ENCODE measurements at regions not wholly inside any gene's neighbourhood (a gene's known extent, or its start where the extent isn't known, plus 50 kb on each side); places are given as distances from the start of the nearest gene placed in this dataset.

GRCh38 chr1:224486801-224487583 is 52.4 kb upstream of the WDR26 start:
- H3K9ac ChIP-seq (ENCODE audit: low read length in 2 of 2), result no peak overlapping the region
- no peaks in the 10 kb centered on the region for H3K4me1 ChIP-seq (ENCODE audit: control insufficient read depth, insufficient read depth, low read length)
- no peaks in the 10 kb centered on the region for H3K9me3 ChIP-seq (ENCODE audit: control insufficient read depth in 2 of 2, low read length in 2 of 2)
- no peak overlapping the region for H3K27ac ChIP-seq (ENCODE audit: low read length)
- no peaks in the 10 kb centered on the region for H3K36me3 ChIP-seq (ENCODE audit: control insufficient read depth in 2 of 2, insufficient read depth in 2 of 2, low read length in 2 of 2)
- no peaks in the 10 kb centered on the region for H3K27me3 ChIP-seq (ENCODE audit: control insufficient read depth in 1 of 2, insufficient read depth in 2 of 2, low read length in 2 of 2)
- H3K4me3 ChIP-seq (ENCODE audit: low read length in 2 of 2), result no peak overlapping the region

- Histone ChIP-seq H3K27ac (ENCODE audit: low read length) (no peak overlapping the region), H3K4me1 (ENCODE audit: control insufficient read depth, insufficient read depth, low read length) (no peaks in the 10 kb centered on the region), H3K9me3 (ENCODE audit: control insufficient read depth in 2 of 2, low read length in 2 of 2) (no peaks in the 10 kb centered on the region), H3K36me3 (ENCODE audit: control insufficient read depth in 2 of 2, insufficient read depth in 2 of 2, low read length in 2 of 2) (no peaks in the 10 kb centered on the region), H3K9ac (ENCODE audit: low read length in 2 of 2) (no peak overlapping the region), H3K27me3 (ENCODE audit: control insufficient read depth in 1 of 2, insufficient read depth in 2 of 2, low read length in 2 of 2) (no peaks in the 10 kb centered on the region), H3K4me3 (ENCODE audit: low read length in 2 of 2) (no peak overlapping the region)
Observed at GRCh38 chr1:224488806-224489499, 54.4 kb upstream of the WDR26 start.

GRCh38 chr1:224489534-224490365 is 55.2 kb upstream of the WDR26 start:
- H3K4me3 ChIP-seq (ENCODE audit: low read length in 2 of 2), result no peak overlapping the region
- H3K9ac ChIP-seq (ENCODE audit: low read length in 2 of 2), result no peak overlapping the region
- no peaks in the 10 kb centered on the region for H3K4me1 ChIP-seq (ENCODE audit: control insufficient read depth, insufficient read depth, low read length)
- no peaks in the 10 kb centered on the region for H3K36me3 ChIP-seq (ENCODE audit: control insufficient read depth in 2 of 2, insufficient read depth in 2 of 2, low read length in 2 of 2)
- H3K27ac ChIP-seq (ENCODE audit: low read length), result no peak overlapping the region
- H3K27me3 ChIP-seq (ENCODE audit: control insufficient read depth in 1 of 2, insufficient read depth in 2 of 2, low read length in 2 of 2), result no peaks in the 10 kb centered on the region
- no peaks in the 10 kb centered on the region for H3K9me3 ChIP-seq (ENCODE audit: control insufficient read depth in 2 of 2, low read length in 2 of 2)

- H3K4me3 ChIP-seq (ENCODE audit: low read length in 2 of 2), result no peak overlapping the region
- H3K9me3 ChIP-seq (ENCODE audit: control insufficient read depth in 2 of 2, low read length in 2 of 2), result no peaks in the 10 kb centered on the region
- H3K27me3 ChIP-seq (ENCODE audit: control insufficient read depth in 1 of 2, insufficient read depth in 2 of 2, low read length in 2 of 2), result no peaks in the 10 kb centered on the region
- H3K27ac ChIP-seq (ENCODE audit: low read length), result no peak overlapping the region
- H3K4me1 ChIP-seq (ENCODE audit: control insufficient read depth, insufficient read depth, low read length), result no peaks in the 10 kb centered on the region
- no peak overlapping the region for H3K9ac ChIP-seq (ENCODE audit: low read length in 2 of 2)
- H3K36me3 ChIP-seq (ENCODE audit: control insufficient read depth in 2 of 2, insufficient read depth in 2 of 2, low read length in 2 of 2), result no peaks in the 10 kb centered on the region
Observed at GRCh38 chr1:224490549-224491537, 56.2 kb upstream of the WDR26 start.

GRCh38 chr1:224492015-224492414 is 57.4 kb upstream of the WDR26 start:
- H3K27me3 ChIP-seq (ENCODE audit: control insufficient read depth in 1 of 2, insufficient read depth in 2 of 2, low read length in 2 of 2), result no peaks in the 10 kb centered on the region
- H3K4me1 ChIP-seq (ENCODE audit: control insufficient read depth, insufficient read depth, low read length), result no peaks in the 10 kb centered on the region

GRCh38 chr1:224492632-224493031 is 58.0 kb upstream of the WDR26 start:
- no peaks in the 10 kb centered on the region for H3K36me3 ChIP-seq (ENCODE audit: control insufficient read depth in 2 of 2, insufficient read depth in 2 of 2, low read length in 2 of 2)
- no peak overlapping the region for H3K27ac ChIP-seq (ENCODE audit: low read length)
- no peaks in the 10 kb centered on the region for H3K4me1 ChIP-seq (ENCODE audit: control insufficient read depth, insufficient read depth, low read length)
- no peaks in the 10 kb centered on the region for H3K27me3 ChIP-seq (ENCODE audit: control insufficient read depth in 1 of 2, insufficient read depth in 2 of 2, low read length in 2 of 2)
- H3K9me3 ChIP-seq (ENCODE audit: control insufficient read depth in 2 of 2, low read length in 2 of 2), result no peaks in the 10 kb centered on the region
- H3K4me3 ChIP-seq (ENCODE audit: low read length in 2 of 2), result no peak overlapping the region
- H3K9ac ChIP-seq (ENCODE audit: low read length in 2 of 2), result no peak overlapping the region

More at GRCh38 chr1:224492015-224492414, 57.4 kb upstream of the WDR26 start:
- no peak overlapping the region for H3K27ac ChIP-seq (ENCODE audit: low read length)
- no peak overlapping the region for H3K9ac ChIP-seq (ENCODE audit: low read length in 2 of 2)
- no peaks in the 10 kb centered on the region for H3K9me3 ChIP-seq (ENCODE audit: control insufficient read depth in 2 of 2, low read length in 2 of 2)
- no peak overlapping the region for H3K4me3 ChIP-seq (ENCODE audit: low read length in 2 of 2)
- no peaks in the 10 kb centered on the region for H3K36me3 ChIP-seq (ENCODE audit: control insufficient read depth in 2 of 2, insufficient read depth in 2 of 2, low read length in 2 of 2)

GRCh38 chr1:224493269-224493668 is 58.7 kb upstream of the WDR26 start:
- Histone ChIP-seq H3K9ac (ENCODE audit: low read length in 2 of 2) (no peak overlapping the region), H3K27ac (ENCODE audit: low read length) (no peak overlapping the region), H3K4me3 (ENCODE audit: low read length in 2 of 2) (no peak overlapping the region), H3K36me3 (ENCODE audit: control insufficient read depth in 2 of 2, insufficient read depth in 2 of 2, low read length in 2 of 2) (no peaks in the 10 kb centered on the region), H3K27me3 (ENCODE audit: control insufficient read depth in 1 of 2, insufficient read depth in 2 of 2, low read length in 2 of 2) (no peaks in the 10 kb centered on the region), H3K9me3 (ENCODE audit: control insufficient read depth in 2 of 2, low read length in 2 of 2) (no peaks in the 10 kb centered on the region), H3K4me1 (ENCODE audit: control insufficient read depth, insufficient read depth, low read length) (no peaks in the 10 kb centered on the region)

GRCh38 chr1:224494343-224494742 is 59.7 kb upstream of the WDR26 start:
- peaks cover 4% of the 10 kb centered on the region for H3K4me1 ChIP-seq (ENCODE audit: control insufficient read depth, insufficient read depth, low read length)
- H3K4me3 ChIP-seq (ENCODE audit: low read length in 2 of 2), result no peak overlapping the region
- no peaks in the 10 kb centered on the region for H3K36me3 ChIP-seq (ENCODE audit: control insufficient read depth in 2 of 2, insufficient read depth in 2 of 2, low read length in 2 of 2)
- H3K27me3 ChIP-seq (ENCODE audit: control insufficient read depth in 1 of 2, insufficient read depth in 2 of 2, low read length in 2 of 2), result no peaks in the 10 kb centered on the region
- no peak overlapping the region for H3K9ac ChIP-seq (ENCODE audit: low read length in 2 of 2)
- no peak overlapping the region for H3K27ac ChIP-seq (ENCODE audit: low read length)
- H3K9me3 ChIP-seq (ENCODE audit: control insufficient read depth in 2 of 2, low read length in 2 of 2), result no peaks in the 10 kb centered on the region

GRCh38 chr1:224495866-224496265 is 61.3 kb upstream of the WDR26 start:
- no peaks in the 10 kb centered on the region for H3K36me3 ChIP-seq (ENCODE audit: control insufficient read depth in 2 of 2, insufficient read depth in 2 of 2, low read length in 2 of 2)
- no peaks in the 10 kb centered on the region for H3K27me3 ChIP-seq (ENCODE audit: control insufficient read depth in 1 of 2, insufficient read depth in 2 of 2, low read length in 2 of 2)
- no peak overlapping the region for H3K27ac ChIP-seq (ENCODE audit: low read length)
- H3K9ac ChIP-seq (ENCODE audit: low read length in 2 of 2), result no peak overlapping the region
- H3K4me1 ChIP-seq (ENCODE audit: control insufficient read depth, insufficient read depth, low read length), result peaks cover 4% of the 10 kb centered on the region
- H3K4me3 ChIP-seq (ENCODE audit: low read length in 2 of 2), result no peak overlapping the region
- H3K9me3 ChIP-seq (ENCODE audit: control insufficient read depth in 2 of 2, low read length in 2 of 2), result no peaks in the 10 kb centered on the region

- peaks cover 4% of the 10 kb centered on the region for H3K4me1 ChIP-seq (ENCODE audit: control insufficient read depth, insufficient read depth, low read length)
- H3K9ac ChIP-seq (ENCODE audit: low read length in 2 of 2), result no peak overlapping the region
- no peaks in the 10 kb centered on the region for H3K27me3 ChIP-seq (ENCODE audit: control insufficient read depth in 1 of 2, insufficient read depth in 2 of 2, low read length in 2 of 2)
- no peaks in the 10 kb centered on the region for H3K36me3 ChIP-seq (ENCODE audit: control insufficient read depth in 2 of 2, insufficient read depth in 2 of 2, low read length in 2 of 2)
- H3K9me3 ChIP-seq (ENCODE audit: control insufficient read depth in 2 of 2, low read length in 2 of 2), result no peaks in the 10 kb centered on the region
- H3K4me3 ChIP-seq (ENCODE audit: low read length in 2 of 2), result no peak overlapping the region
- no peak overlapping the region for H3K27ac ChIP-seq (ENCODE audit: low read length)
Observed at GRCh38 chr1:224496826-224497225, 62.2 kb upstream of the WDR26 start.
